Breast epithelium (tissue), 3 donors: ENCODE measurements at regions not wholly inside any gene's neighbourhood (a gene's known extent, or its start where the extent isn't known, plus 50 kb on each side); places are given as distances from the start of the nearest gene placed in this dataset.

Source experiments
- CTCF ChIP-seq, 3 donors: fragments of 450-650 bp; IDR thresholded peaks; one replicate each; pipeline ENCODE4 v1.5.1; 2016 to 2017; ENCODE audit warnings: antibody characterized with exemption in 3 of 3, mild to moderate bottlenecking in 3 of 3, moderate library complexity in 3 of 3
- POLR2A ChIP-seq: fragments of 450-650 bp; IDR thresholded peaks from one replicate; pipeline ENCODE4 v1.6.1; 2016; ENCODE audit warnings: antibody characterized with exemption, mild to moderate bottlenecking, moderate library complexity
- POLR2AphosphoS5 ChIP-seq, 3 donors: sonication (generic); formaldehyde crosslinking; IDR thresholded peaks; one replicate each; pipeline ENCODE4 v1.6.1; 2017; ENCODE audit warnings: antibody characterized with exemption in 3 of 3

DNA sequence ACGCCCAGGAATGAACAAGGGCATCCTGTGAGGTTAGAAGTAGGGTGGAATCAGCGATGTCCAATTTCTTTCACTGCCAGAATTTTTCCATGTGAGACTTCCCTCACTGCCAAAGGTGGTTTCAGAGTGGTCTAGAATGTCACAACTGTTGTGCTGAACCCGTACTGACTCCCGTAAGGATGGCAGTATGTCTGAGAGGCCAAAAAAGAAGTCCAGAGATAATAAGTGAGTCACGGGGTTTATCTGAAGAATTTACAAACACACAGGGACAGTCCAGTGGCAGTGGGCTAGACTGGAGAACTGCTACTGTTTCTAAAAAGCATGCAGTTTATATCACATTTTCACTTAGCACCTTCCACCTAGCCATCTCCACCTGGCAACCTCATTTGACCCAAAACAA, 160.6 kb upstream of the ATP10A start:
- TF ChIP-seq CTCF (IDR thresholded peaks at IDR 0.05): no peak
- no peak for TF ChIP-seq POLR2A
- TF ChIP-seq POLR2AphosphoS5 (IDR thresholded peaks at IDR 0.05): no peak
